MM.1S (cell line): ENCODE measurements at regions not wholly inside any gene's neighbourhood (a gene's known extent, or its start where the extent isn't known, plus 50 kb on each side); places are given as distances from the start of the nearest gene placed in this dataset.

Source experiments
- CTCF ChIP-seq: fragments of 300-600 bp; sonication (generic); IDR thresholded peaks from 2 replicates; pipeline ENCODE4 v1.5.1; 2016; ENCODE audit warnings: antibody characterized with exemption, low read length, mixed read lengths
- EZH2 ChIP-seq: fragments of 300-600 bp; sonication (generic); optimal IDR thresholded peaks from 2 replicates; pipeline ENCODE3; 2017; ENCODE audit warnings: low read depth, mild to moderate bottlenecking, antibody characterized with exemption, low read length, mixed read lengths
- EZH2phosphoT487 ChIP-seq: fragments of 300-600 bp; sonication (generic); IDR thresholded peaks from 2 replicates; pipeline ENCODE4 v1.6.1; 2018; ENCODE audit warnings: antibody characterized with exemption, low read length

- TF ChIP-seq CTCF, result no peak
- no peak for TF ChIP-seq EZH2phosphoT487
- TF ChIP-seq EZH2, result no peak
Observed at GRCh38 chr21:17455451-17455850, 57.4 kb upstream of the CXADR start.
